ENCODE measurements at regions not wholly inside any gene's neighbourhood (a gene's known extent, or its start where the extent isn't known, plus 50 kb on each side); places are given as distances from the start of the nearest gene placed in this dataset.

DNA sequence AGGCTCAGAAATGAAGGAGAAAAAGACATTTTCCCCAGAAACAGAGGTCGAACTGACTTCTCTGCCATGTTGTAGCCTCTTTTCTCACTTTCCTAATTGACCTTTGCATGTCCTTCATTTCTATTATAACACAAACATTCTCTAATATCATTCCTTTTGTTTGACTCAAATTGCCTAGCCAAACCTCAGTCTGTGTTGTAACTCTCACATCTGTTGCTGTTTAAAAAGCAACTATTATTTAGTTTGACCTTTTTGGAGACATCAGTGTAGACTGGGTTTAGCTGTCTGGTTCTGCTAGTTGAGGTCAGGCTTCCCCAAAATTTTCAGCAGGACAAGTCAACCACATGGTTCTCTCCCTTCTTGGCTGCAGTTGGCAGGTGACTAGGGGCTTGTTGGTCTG lies 371.5 kb downstream of the NLGN4Y start:
- H3K4me3 ChIP-seq (ENCODE audit: low read length): no peak overlapping the region
- peak; percentile 71 for DNase-seq (ENCODE audit: low read depth)
- TF ChIP-seq, protein P1, sequence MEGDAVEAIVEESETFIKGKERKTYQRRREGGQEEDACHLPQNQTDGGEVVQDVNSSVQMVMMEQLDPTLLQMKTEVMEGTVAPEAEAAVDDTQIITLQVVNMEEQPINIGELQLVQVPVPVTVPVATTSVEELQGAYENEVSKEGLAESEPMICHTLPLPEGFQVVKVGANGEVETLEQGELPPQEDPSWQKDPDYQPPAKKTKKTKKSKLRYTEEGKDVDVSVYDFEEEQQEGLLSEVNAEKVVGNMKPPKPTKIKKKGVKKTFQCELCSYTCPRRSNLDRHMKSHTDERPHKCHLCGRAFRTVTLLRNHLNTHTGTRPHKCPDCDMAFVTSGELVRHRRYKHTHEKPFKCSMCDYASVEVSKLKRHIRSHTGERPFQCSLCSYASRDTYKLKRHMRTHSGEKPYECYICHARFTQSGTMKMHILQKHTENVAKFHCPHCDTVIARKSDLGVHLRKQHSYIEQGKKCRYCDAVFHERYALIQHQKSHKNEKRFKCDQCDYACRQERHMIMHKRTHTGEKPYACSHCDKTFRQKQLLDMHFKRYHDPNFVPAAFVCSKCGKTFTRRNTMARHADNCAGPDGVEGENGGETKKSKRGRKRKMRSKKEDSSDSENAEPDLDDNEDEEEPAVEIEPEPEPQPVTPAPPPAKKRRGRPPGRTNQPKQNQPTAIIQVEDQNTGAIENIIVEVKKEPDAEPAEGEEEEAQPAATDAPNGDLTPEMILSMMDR (conservative IDR thresholded peaks at IDR 0.05; ENCODE audit: low read length): no peak

DNA sequence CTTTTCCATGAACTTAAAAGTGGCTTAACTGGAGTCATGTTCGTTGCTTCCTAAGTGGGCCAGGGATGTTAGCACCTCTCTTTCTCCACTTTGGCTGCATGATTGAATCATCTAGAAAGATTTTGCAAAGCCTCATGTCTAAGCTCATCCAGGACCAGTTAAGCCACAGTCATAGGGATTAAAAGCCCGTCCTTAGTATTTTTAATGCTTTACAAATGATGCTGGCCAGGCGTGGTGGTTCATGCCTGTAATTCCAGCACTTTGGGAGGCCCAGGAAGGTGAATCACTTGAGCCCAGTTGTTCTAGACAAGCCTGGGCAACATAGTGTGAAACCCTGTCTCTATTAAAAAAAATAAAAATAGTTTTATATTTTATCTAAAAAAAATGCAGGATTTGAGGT lies 381.6 kb downstream of the NLGN4Y start:
- TF ChIP-seq, protein P1 (conservative IDR thresholded peaks at IDR 0.05; ENCODE audit: low read length): no peak
- H3K4me3 ChIP-seq (ENCODE audit: low read length): no peak overlapping the region
- no peak for DNase-seq (ENCODE audit: low read depth)
